Activated gamma-delta T cell treated with anti-CD3 and anti-CD28 coated beads, Interleukin-2, amount 50 U/mL, for 16 hours (primary cell): ENCODE measurements at regions not wholly inside any gene's neighbourhood (a gene's known extent, or its start where the extent isn't known, plus 50 kb on each side); places are given as distances from the start of the nearest gene placed in this dataset.
"Not testable (repeated sequence)": the region's sequence is repeated elsewhere in the genome, so short reads cannot be mapped to it uniquely, and the experiment has no call there.

ENCODE experiments used
- DNase-seq: peaks from one replicate; pipeline ENCODE4 v3.0.0-alpha.2; 2020; ENCODE audit warnings: low read depth

DNA sequence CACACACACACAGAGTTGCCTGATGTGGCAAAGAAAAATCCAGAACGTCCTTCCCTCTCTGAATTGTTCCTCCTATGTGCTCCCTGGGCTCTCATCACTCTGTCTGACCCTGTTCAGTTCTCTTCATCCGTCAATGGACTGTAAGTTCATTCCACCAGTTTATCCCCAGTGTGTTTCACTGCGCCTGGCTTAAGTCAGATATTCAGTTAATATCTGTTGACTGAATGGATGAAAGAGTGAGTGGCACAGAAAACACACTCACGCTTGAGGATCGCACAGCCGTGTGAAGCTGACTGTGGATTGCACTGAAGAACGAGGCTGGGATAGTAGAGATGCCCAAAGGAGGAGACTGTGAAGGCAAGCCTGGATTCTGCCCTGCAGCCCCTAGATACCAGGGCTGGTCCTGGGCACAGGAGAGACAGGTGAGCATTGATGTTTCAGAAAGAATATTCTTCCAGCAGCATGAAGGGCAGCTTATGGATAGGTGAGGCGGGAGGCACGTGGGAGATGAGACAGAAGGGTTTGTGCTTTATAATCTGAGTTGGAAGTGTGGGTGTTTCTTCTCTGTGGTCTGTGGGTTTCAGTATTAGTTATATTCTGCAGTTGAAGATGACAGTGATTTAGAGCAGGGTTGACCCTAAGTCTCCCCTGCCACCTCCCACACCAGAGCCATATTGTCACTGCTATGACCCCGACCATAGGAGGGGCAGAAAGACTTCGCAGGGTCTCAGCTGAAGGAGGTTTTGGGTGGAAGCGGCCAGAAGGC lies 129.9 kb downstream of the SOCS6 start:
- DNase-seq: no peak

DNA sequence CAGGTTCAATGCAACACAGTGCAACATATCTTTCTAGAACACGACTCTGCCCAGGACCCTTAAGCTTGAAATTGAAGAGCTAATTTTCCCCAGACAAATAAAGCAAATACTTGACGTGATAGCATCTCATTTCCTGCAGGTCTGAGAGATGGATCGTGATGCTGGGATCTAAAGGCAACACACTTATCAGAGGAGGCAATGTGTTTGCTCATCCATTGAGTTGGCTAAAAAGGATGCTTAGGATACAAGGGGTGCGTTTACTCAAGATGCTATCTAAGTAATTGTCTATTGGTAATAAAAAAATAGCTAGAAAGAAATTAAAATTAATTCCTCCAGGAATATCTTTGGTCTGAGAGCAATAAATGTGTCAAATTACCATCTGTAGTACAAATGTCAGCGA lies 129.0 kb downstream of the SOCS6 start:
- DNase-seq: no peak

DNA sequence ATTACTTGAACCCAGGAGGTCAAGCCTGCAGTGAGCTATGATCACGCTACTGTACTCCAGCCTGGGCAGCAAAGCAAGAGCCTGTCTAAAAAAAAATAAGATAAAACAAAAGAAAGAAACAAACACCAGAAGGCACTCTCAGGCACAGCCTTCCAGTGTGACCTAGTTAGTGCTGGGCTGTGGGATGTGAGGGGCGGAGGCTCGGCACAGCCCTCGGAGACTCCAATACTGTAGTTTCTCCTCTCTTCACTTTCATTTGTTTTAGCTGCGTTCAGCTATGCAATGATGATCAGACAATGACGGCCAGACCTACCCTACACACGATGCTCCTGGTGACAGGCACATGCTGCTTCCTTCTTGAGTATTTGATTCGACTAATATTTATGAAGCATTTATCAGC lies 127.7 kb downstream of the SOCS6 start:
- no peak for DNase-seq

DNA sequence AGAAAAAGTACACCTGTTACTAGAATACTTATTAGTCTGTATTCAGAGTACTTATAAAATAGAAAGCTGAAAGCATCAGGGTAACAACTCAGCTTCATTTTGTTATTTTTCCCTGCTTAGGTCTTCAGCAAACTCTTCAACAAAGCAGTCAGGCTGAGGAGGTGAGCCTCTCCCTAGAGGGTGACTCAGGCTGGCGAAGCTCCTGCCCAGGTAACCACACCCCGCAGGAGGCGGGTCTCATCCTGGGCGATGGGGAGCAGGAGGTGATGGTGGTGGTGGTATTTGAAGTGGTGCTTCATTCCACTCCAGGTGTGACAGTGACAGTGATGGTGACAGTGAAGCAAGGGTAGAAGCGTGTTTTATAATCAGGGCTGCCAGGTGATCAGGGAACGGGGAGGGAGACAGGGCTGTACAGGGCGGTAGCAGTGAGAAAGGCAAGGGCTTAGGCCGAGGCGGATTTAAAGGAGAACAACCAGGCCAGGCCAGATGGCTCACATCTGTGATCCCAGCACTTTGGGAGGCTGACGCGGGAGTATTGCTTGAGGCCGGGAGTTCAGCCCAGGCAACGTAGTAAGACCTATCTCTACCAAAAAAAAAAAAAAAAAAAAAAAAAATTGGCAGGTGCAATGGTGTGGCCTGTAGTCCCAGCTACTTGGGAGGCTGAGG lies 127.1 kb downstream of the SOCS6 start:
- DNase-seq: no peak

DNA sequence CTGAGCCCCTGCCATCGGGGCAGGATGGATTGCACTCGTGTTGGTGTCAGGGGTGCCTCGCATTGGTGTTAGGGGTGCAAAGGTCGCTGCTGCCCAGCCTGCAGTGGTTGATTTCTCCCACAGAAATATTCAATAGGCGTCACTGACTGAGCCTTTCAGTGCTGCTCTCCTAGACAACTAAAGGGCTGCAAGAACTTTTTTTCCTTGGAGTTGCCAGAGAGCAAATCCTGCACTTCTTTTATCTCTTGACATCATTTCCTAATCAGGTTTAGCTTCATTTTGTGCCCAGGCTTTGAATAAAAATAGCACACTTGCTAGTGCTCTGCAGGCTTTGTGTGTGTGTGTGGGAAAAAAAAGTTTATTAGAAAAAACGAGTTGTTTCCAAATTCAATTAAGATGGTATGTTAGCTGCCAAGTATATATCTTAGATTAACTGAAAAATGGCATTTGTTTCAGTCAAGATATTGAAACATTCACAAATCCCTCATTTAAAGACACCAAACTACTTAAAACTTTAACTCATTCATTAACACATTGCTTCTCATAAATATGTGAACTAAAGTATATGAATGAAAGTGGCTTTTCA lies 125.6 kb downstream of the SOCS6 start:
- DNase-seq: no peak

DNA sequence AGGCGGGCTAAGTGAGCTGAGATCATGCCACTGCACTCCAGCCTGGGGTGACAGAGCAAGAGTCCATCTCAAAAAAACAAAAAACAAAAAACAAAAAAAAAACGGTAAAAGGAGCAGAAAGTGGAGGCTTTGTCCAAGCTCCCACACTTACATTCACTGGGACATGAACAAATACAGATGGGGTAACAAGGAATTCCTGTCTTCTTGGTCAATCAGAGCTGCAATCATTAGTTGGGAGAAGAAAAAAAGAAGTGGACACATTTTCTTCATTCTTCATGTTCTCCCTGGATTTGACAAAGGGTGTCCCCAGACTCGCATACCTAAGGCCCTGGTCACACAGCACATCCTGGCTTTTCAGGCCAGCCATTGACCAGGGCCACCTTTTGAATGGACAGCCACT lies 124.6 kb downstream of the SOCS6 start:
- DNase-seq: no peak

DNA sequence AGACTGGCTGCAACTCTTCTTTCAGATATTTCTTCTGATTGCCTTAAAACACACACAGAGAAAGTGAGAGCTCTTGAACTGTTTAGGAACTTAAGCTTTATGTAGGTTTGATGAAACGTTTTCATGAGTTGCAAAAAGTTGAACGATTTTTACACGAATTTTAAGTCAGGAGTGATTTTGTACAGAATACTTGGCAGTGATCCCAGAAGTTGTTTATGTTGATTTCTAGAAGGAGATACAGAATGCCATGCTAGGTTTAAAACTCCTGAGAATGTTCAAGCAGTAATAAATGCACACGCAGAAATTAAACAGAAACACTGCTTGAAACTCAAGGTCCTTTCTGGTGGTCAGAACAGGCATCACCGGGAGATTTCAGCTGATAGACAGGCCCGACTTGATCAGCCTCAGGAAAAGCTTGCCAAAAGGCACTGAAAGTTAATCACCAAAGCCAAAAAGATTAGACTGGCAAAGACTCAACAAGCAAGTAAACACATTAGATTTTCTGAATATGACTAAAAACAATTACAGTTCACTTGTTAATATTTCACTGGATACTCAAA lies 123.1 kb downstream of the SOCS6 start:
- no peak for DNase-seq

DNA sequence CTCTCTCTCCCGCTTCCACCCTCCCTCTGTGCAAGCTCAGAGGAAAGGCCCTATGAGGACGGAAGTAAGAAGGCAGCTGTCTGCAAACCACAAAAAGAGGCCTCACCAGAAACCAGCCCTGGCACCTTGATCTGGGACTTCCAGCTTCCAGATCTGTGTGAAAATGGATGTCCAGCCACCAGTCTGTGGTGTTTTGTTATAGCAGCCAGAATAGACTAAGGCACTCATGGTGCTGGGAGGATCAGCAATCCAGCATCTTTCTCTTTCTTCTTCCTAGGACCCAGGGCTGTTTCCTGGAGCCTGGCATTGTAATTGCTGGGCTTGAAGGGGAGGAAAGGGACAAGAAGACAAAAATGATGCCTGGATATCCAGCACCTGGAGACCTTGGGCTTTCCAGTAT lies 122.5 kb downstream of the SOCS6 start:
- DNase-seq: no peak

DNA sequence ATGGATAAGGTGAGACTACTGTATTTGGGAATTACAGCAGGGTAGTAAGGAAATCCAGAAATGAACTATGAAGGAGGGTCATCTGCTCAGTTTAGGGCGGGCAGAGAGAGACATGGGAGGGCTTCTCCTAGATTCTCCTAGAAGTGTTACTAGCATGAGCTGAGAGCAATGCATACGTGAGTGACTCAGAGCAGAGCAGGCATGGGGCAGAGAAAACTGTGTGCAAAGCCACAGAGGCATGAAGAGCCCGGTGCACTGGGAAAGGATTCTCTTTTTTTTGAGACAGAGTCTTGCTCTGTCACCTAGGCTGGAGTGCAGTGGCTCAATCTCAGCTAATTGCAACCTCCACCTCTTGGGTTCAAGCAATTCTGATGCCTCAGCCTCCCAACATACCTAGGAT lies 116.2 kb downstream of the SOCS6 start:
- no peak for DNase-seq

DNA sequence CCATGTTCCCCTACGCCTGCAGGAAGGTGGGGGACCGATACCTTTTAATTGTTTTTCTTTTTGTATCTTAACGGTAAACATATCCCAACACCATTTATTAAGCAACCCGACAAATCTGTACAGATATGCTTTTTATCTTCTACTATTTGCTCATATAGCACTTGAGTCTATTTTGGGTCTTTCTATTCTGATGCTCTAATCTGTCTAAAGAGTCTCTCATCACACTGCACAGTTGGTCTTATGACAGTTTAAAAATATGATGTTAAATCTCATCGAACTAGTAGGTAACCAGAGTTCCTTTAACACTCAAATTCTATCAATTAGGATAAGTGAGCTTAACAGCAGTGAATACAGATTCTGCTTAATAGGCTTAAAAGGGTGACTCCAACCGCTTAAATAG lies 111.6 kb downstream of the SOCS6 start:
- no peak for DNase-seq

DNA sequence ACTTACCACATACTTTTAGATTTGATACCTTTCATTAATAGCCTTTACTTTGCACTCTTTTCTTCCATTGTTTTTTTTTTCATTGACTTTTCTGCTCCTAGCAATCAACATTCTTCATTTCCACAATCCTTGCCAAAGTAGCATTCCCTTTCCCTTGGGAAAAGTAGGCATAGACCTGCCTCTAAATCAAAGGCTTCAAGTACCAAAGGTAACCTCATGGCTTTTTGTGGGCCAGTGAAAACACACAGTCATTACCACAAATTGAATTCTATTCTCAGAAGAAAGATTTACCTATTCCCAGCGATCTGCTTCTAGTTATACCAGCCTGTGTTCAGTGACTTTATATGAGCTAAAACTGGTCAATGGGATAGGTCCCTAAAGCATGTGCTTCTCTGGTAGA lies 109.2 kb downstream of the SOCS6 start:
- DNase-seq: no peak

DNA sequence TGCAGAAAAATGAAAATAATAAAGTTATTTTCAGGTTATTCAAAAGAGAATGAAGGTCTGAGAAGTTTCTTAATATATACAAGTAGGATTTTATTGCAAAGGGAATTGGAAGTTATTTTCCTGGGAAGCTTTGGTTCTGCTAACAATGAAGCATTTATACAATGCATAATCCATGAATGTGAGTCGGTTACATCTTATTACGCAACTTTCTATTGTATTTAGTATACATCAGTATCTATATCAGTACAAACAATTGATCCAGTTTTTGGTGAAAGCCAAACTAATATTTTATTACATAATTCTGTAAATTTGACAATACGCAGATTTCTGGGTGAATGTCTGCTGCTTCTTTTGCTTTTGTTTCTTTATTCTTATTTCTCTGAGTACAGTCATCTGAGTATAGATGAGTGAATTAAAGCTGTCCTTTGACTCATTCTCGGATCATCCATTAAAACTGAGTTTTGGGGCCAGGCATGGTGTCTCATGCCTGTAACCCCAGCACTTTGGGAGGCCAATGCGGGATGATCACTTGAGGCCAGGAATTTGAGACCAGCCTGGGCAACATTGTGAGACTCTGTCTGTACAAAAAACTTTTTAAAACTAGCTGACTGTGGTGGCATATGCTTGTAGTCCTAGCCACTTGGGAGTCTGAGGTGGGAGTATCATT lies 108.5 kb downstream of the SOCS6 start:
- no peak for DNase-seq

DNA sequence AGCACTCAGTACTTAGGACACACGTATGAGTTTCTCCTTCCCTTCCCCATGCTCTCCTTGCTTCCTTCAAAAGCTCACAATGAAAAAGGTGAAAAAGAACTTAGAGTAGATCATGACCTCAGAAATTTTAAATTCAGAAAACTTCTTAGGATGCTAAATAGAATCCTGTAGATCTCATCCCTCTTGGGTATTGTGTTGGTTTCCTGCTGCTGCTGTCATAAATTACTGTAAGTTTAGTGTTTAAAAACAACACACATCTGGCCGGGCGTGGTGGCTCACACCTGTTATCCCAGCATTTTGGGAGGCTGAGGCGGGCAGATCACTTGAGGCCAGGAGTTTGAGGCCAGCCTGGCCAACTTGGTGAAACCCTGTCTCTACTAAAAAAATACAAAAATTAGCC lies 106.9 kb downstream of the SOCS6 start:
- not testable (repeated sequence) for DNase-seq

DNA sequence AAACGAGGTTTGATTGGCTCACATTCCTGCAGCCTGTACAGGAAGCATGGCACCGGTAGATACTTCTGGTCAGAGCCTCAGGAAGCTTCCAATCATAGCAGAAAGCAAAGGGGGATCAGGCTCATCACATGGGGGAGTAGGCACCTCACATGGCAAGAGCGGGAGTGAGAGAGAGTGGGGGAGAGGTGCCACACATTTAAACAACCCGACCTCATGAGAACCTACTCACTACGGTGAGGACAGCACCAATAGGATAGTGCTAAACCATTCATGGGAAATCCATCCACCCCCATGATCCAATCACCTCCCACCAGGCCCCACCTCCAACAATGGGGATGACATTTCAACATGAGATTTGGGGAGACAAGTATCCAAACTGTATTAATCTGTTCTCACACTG lies 105.8 kb downstream of the SOCS6 start:
- no peak for DNase-seq

DNA sequence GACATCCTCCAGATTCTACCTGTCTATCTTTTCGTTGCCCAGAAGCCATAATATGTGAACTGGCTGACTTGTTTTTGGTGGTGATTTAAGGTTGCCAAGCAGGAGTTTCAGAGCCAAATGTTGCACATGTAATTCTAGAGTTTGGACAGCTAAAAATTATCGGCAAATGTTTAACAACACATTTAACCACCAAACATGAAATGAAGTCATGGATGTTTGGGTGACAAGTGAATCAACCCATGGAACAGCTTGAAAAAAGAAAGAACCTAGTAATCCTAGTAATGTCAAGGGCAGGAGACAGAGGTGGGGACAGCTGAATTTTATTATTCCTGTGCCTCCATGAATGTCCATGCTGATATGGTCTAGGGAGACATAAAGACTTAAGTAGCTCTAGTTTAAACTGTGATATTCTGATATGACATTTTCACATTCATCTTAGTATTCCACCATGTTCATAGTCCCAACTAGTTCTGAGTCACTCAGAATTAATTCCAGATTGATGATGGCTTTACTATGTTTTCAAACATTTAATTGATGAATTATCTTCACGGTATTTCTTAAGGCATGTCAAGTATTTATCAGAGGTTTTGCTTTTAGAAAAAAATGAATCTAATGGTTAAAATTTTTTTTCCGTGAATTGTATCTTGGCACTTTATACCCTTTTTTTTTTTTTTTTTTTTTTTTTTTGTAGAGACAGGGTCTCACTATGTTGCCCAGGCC lies 101.7 kb downstream of the SOCS6 start:
- DNase-seq: no peak

DNA sequence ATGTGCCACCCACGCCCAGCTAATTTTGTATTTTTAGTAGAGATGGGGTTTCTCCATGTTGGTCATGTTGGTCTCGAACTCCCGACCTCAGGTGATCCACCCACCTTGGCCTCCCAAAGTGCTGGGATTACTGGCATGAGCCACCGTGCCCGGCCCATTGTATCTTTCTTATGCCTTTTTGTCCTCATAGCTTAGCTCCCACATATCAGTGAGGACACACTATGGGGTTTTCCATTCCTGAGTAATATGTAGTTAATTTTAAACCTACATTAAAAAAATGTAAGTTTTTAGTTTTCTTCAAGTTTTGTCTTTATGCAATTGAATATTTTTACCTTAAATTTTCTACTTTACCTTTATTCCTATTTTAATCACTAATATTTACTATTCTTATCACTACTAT lies 100.2 kb downstream of the SOCS6 start:
- not testable (repeated sequence) for DNase-seq

DNA sequence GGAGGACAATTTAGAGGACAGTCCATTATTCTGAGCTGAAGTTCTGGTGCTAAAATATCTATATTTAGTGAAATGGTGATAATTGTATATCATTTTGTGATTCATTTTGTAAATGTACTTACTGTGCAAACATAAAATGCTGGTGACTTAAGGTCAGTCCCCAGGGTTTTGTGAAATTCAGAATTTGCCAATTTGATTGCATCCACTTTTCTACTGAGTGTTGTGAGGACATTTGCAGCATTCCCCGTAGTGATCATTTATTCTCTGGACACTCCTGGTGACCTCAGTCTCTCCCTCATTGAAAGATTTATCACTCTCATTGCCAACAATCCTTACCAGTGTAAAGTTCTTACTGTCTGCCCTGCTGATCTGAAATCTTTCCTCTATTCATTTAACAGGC lies 98.2 kb downstream of the SOCS6 start:
- DNase-seq: no peak

DNA sequence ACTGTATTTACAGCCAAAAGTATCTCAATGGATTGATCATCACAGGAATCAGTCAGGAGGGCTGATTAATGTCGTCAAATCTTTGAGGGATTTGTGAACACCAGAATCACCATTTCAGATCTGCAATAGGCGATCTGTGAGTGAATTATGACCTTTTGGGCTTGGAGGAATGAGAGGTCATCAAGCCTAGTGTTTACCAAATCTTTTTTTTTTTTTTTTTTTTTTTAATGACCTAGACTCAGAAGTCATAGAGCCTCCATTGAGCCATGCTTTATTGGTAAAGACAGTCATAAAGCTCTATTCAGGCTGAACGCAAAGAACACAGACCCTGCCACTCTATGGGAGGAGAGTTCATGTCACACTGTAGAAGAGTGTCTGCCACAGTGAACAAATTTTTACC lies 97.7 kb downstream of the SOCS6 start:
- no peak for DNase-seq

DNA sequence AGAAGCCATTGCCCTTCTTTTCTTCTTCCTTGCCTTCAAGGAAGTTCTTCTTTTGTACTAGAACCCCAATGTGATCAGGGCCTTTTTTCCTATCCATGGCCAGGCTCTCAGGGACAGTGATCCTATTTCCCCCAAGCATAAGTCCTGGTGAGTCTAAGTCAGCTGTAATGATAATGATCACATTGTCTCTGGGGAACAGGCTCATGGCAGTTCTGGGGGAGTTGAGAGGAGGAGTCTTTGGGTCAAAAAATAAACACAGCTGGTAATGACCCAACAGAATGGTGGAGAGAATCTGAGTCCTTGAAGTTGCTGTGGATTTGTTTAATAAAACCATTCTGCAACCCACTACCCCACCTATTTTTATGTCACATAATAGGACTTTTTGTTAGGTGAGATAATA lies 96.6 kb downstream of the SOCS6 start:
- DNase-seq: no peak

DNA sequence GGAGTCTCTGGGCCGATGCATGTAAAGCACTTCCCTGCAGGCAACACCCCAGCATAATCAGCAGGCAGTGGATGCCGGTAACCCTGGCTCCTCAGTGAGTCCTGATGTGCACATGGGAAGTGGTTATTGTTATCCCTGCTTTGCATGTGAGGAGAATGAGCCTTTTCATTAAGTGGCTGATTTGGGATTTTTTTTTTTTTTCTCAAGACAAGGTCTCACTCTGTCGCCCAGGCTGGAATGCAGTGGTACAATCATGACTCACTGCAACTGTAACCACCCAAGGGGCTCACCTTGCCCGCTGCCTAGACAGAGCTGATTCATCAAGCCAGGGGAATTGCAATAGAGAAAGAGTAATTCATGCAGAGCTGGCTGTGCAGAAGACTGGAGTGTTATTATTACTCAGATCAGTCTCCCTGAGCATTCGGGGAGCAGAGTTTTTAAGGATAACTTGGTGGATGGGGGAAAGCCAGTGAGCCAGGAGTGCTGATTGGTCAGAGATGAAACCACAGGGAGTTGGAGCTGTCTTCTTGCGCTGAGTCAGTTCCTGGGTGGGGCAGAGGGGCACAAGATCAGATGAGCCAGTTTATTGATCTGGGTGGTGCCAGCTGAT lies 95.4 kb downstream of the SOCS6 start:
- no peak for DNase-seq

DNA sequence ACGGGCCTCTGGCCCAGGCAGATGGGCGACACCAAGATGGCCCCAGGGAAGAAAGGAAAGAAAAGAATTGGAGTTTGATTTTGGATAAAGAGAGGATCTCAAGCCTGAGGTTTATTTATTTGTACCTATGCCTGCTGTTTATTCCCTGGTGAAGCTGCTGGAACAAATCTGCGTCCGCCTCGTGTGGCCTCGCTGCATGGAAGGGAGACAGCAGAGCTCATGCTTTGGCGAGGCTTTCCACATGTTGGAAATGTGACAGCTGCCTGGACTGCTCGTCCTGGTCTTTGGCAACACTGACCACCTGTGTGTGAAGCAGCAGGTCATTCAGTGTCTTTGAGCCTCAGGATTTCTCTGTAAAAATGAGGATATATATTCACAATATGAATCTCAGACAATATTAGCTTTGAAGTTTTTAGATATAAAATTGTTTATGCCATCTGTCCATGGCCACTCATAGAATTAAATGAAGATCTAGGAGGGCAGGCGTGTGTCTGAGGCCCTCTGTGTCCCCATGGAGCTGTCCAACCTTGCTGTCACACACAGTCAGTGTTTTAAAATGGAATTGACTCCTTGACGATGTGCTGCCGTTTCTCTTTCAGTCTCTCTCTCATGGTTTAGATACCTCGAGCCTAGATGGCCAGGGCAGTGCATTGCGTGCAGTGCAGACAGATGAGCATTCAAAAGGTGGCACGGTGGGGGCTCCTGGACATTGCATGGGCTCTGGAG lies 94.3 kb downstream of the SOCS6 start:
- DNase-seq: no peak
